ENCODE measurements at regions not wholly inside any gene's neighbourhood (a gene's known extent, or its start where the extent isn't known, plus 50 kb on each side); places are given as distances from the start of the nearest gene placed in this dataset.
A peak's percentile ranks its signal among the peaks of the same experiment; 100 is the strongest.
"Not testable (repeated sequence)": the region's sequence is repeated elsewhere in the genome, so short reads cannot be mapped to it uniquely, and the experiment has no call there.

GRCh38 chr5:83408719-83409118, 62.8 kb upstream of the VCAN start:
- H3K4me1 ChIP-seq, result peaks cover 0 to 13% (median 0%) of the 10 kb centered on the region in 12 donors
- no peak for TF ChIP-seq POLR2A (IDR thresholded peaks at IDR 0.05)
- no peak for TF ChIP-seq CTCF (IDR thresholded peaks at IDR 0.05)
- ATAC-seq, result no peak
- no peaks in the 10 kb centered on the region for H3K27me3 ChIP-seq
- no peak overlapping the region for H3K4me3 ChIP-seq
- H3K27ac ChIP-seq, result no peak overlapping the region
- intact Hi-C loops (cut with DNase I), result loop anchor here in 1 of 10 donors (10.0 kb wide), 1 partner anchor 344 kb away; no protein-coding TSS in a partner anchor
- DNase-seq, result no peak
- 37 to 54% (median 39%) methylated on average over 2 of the region's 2 CpGs for WGBS, 4 donors
- peaks cover 0 to 22% (median 10%) of the 10 kb centered on the region in 12 donors for H3K9me3 ChIP-seq
- H3K36me3 ChIP-seq, result no peaks in the 10 kb centered on the region

GRCh38 chr5:83409776-83410175, 61.8 kb upstream of the VCAN start:
- not testable (repeated sequence) for DNase-seq, H3K4me3 ChIP-seq, H3K36me3 ChIP-seq, H3K4me1 ChIP-seq, ATAC-seq, H3K27me3 ChIP-seq
- Histone ChIP-seq H3K9me3 (peaks cover 0 to 22% (median 10%) of the 10 kb centered on the region in 12 donors), H3K27ac (peak overlapping the region in 1 of 12 donors; percentile 25)
- intact Hi-C loops (cut with DNase I), result loop anchor here in 1 of 10 donors (10.0 kb wide), 1 partner anchor 345 kb away; no protein-coding TSS in a partner anchor
- 90 to 97% (median 91%) methylated on average over 2 of the region's 2 CpGs for WGBS, 4 donors

- H3K36me3 ChIP-seq; H3K4me3 ChIP-seq; H3K4me1 ChIP-seq; DNase-seq; H3K27me3 ChIP-seq; intact Hi-C loops (cut with DNase I); ATAC-seq: not testable (repeated sequence)
- WGBS, 4 donors, result 84 to 89% (median 88%) methylated on average over 3 of the region's 3 CpGs
- peaks cover 0 to 22% (median 10%) of the 10 kb centered on the region in 12 donors for H3K9me3 ChIP-seq
- H3K27ac ChIP-seq, result peak overlapping the region in 1 of 12 donors; percentile 25
Measured at GRCh38 chr5:83410319-83410718, 61.2 kb upstream of the VCAN start.

GRCh38 chr5:83414601-83415000, 56.9 kb upstream of the VCAN start:
- DNase-seq (no peak), ATAC-seq (no peak)
- Histone ChIP-seq H3K36me3 (no peaks in the 10 kb centered on the region), H3K27me3 (no peaks in the 10 kb centered on the region), H3K27ac (no peak overlapping the region), H3K4me3 (no peak overlapping the region), H3K4me1 (no peaks in the 10 kb centered on the region), H3K9me3 (peaks cover 0 to 15% (median 8%) of the 10 kb centered on the region in 12 donors)
- intact Hi-C loops (cut with DNase I), result no loop called here
- 91 to 96% (median 94%) methylated on average over 1 of the region's 1 CpG for WGBS, 4 donors
- no peak for TF ChIP-seq POLR2A (IDR thresholded peaks at IDR 0.05)
- TF ChIP-seq CTCF (IDR thresholded peaks at IDR 0.05), result no peak

GRCh38 chr5:83417884-83418283, 53.7 kb upstream of the VCAN start:
- Histone ChIP-seq H3K27me3 (no peaks in the 10 kb centered on the region), H3K27ac (no peak overlapping the region), H3K4me1 (no peaks in the 10 kb centered on the region), H3K4me3 (no peak overlapping the region), H3K36me3 (no peaks in the 10 kb centered on the region), H3K9me3 (no peaks in the 10 kb centered on the region)
- no peak for ATAC-seq
- WGBS, 4 donors, result 62 to 85% (median 69%) methylated on average over 1 of the region's 1 CpG
- TF ChIP-seq POLR2A (IDR thresholded peaks at IDR 0.05) (no peak), CTCF (IDR thresholded peaks at IDR 0.05) (no peak)
- intact Hi-C loops (cut with DNase I), result no loop called here
- DNase-seq, result no peak

All from heart left ventricle (tissue), 16 donors.